Karpas-422 (cell line): ENCODE measurements at regions not wholly inside any gene's neighbourhood (a gene's known extent, or its start where the extent isn't known, plus 50 kb on each side); places are given as distances from the start of the nearest gene placed in this dataset.

Experiments used
- DNase-seq: peaks from one replicate; pipeline ENCODE4 v3.0.0-alpha.2; 2015
- H2AFZ ChIP-seq: fragments of 200-600 bp; sonication (generic); 2 replicates; pipeline ENCODE4 v1.6.1; 2014; ENCODE audit warnings: antibody characterized with exemption, low read length, mixed read lengths
- H3K27ac ChIP-seq: fragments of 200-600 bp; sonication (generic); 2 replicates; pipeline ENCODE4 v1.5.1; 2014; ENCODE audit warnings: mild to moderate bottlenecking, low read length, moderate library complexity
- H3K27me3 ChIP-seq: fragments of 200-600 bp; sonication (generic); 2 replicates; pipeline ENCODE4 v1.6.1; 2014; ENCODE audit warnings: low read length, mixed read lengths
- H3K36me3 ChIP-seq: fragments of 200-600 bp; sonication (generic); 2 replicates; pipeline ENCODE4 v1.6.1; 2014; ENCODE audit warnings: low read length, mixed read lengths; ENCODE audit not compliant: insufficient read depth
- H3K4me1 ChIP-seq: fragments of 200-600 bp; sonication (generic); 2 replicates; pipeline ENCODE4 v1.6.1; 2014; ENCODE audit warnings: mild to moderate bottlenecking, low read length, mixed read lengths
- H3K4me2 ChIP-seq: fragments of 200-600 bp; sonication (generic); 2 replicates; pipeline ENCODE4 v1.6.1; 2014; ENCODE audit warnings: low read length, low read depth, mild to moderate bottlenecking; ENCODE audit not compliant: poor library complexity, severe bottlenecking
- H3K4me3 ChIP-seq: fragments of 200-600 bp; sonication (generic); 2 replicates; pipeline ENCODE4 v1.5.1; 2014; ENCODE audit warnings: mild to moderate bottlenecking, antibody characterized with exemption, low read length, mixed read lengths
- H3K79me2 ChIP-seq: fragments of 200-600 bp; sonication (generic); 2 replicates; pipeline ENCODE4 v1.6.1; 2014; ENCODE audit warnings: mild to moderate bottlenecking, low read length, mixed read lengths
- H3K9ac ChIP-seq: fragments of 200-600 bp; sonication (generic); 2 replicates; pipeline ENCODE4 v1.6.0; 2014; ENCODE audit warnings: low read length
- H3K9me2 ChIP-seq: fragments of 200-600 bp; sonication (generic), shearing (Covaris generic); replicated peaks from 2 replicates; pipeline ENCODE4 v1.6.0; 2014; ENCODE audit warnings: mild to moderate bottlenecking, low read length, moderate library complexity; ENCODE audit not compliant: insufficient read depth
- H3K9me3 ChIP-seq: fragments of 300-700, 200-600 bp; sonication (generic); 2 replicates; pipeline ENCODE4 v1.6.1; 2014; ENCODE audit warnings: low read length, mixed read lengths
- H4K20me1 ChIP-seq: fragments of 200-600 bp; sonication (generic); 2 replicates; pipeline ENCODE4 v1.6.1; 2014; ENCODE audit warnings: mild to moderate bottlenecking, antibody characterized with exemption, low read length, low read depth; ENCODE audit not compliant: insufficient read depth

DNA sequence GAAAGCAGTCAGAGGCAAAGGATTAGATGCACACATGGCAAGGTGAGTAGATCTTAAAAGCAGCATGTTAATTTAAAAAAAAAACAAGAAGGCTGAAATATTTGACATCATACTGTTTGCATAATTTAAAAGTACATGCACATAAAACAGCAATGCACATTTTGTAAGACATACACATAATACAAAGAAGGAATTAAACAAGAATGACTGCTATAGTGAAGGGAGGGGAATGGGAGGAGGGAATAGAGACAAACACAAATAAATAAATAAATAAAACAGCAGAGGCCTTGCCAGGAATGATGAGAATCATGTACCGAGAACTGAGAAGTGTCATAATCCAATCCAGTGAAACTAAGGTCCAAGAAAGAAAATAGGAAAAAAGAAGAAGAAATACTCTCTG is 486.2 kb upstream of the API5 start:
- H3K9me2 ChIP-seq, result no peaks in the 10 kb centered on the region
- H3K36me3 ChIP-seq, result no peaks in the 10 kb centered on the region
- H3K27me3 ChIP-seq, result no peaks in the 10 kb centered on the region
- no peaks in the 10 kb centered on the region for H3K9me3 ChIP-seq
- H3K9ac ChIP-seq, result no peak overlapping the region
- no peak overlapping the region for H3K4me2 ChIP-seq
- H3K4me1 ChIP-seq, result no peaks in the 10 kb centered on the region
- DNase-seq, result no peak
- H3K27ac ChIP-seq, result no peak overlapping the region
- no peak overlapping the region for H3K4me3 ChIP-seq
- H2AFZ ChIP-seq, result no peak overlapping the region
- no peaks in the 10 kb centered on the region for H3K79me2 ChIP-seq
- H4K20me1 ChIP-seq, result no peaks in the 10 kb centered on the region

DNA sequence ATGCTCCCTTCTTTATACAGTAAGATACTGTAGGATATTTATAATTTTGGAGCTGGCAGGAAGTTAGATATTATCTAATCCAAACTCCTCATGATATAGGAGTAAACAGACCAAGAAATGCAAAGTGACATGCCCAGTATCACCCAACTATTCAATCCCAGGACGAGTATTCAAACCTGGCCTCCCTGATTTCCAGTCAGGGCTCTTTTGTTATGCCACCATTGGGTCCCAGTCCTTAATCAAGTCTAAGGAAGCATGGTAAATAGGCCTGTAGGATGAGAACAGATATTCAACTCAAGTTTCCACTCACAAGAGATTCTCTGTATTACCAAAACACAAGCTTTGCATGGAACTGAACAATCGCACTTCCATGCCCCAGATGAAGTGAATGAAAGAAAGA is 484.0 kb upstream of the API5 start:
- Histone ChIP-seq H3K4me3 (no peak overlapping the region), H3K9me3 (no peaks in the 10 kb centered on the region), H3K36me3 (no peaks in the 10 kb centered on the region), H3K27me3 (no peaks in the 10 kb centered on the region), H3K4me1 (no peaks in the 10 kb centered on the region), H3K79me2 (no peaks in the 10 kb centered on the region), H3K9ac (no peak overlapping the region), H3K9me2 (no peaks in the 10 kb centered on the region), H3K4me2 (no peak overlapping the region), H4K20me1 (no peaks in the 10 kb centered on the region), H2AFZ (no peak overlapping the region), H3K27ac (no peak overlapping the region)
- no peak for DNase-seq

DNA sequence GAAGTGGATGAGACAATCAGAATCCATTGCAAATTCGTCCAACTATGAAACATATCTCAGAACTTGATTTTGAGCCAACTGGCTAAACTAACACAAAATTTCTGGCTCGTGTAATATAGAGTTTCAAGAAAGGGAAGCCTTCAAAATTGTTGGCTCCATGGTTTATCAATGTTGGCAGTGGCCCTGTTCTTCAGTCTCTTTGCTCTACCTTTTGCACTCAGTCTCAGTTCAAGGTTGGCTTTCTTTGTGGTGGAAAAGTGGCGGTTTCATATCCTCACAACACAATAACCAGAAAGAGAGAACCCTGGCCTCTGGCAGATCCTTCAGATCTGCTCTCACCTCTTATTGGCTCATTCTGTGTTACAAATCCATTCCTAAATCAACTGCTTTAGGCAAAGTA is 473.8 kb upstream of the API5 start:
- H3K79me2 ChIP-seq, result no peaks in the 10 kb centered on the region
- H3K27me3 ChIP-seq, result no peaks in the 10 kb centered on the region
- H3K27ac ChIP-seq, result no peak overlapping the region
- H3K9me3 ChIP-seq, result no peaks in the 10 kb centered on the region
- no peaks in the 10 kb centered on the region for H3K9me2 ChIP-seq
- no peak overlapping the region for H3K4me3 ChIP-seq
- H3K36me3 ChIP-seq, result no peaks in the 10 kb centered on the region
- no peaks in the 10 kb centered on the region for H3K4me1 ChIP-seq
- no peak overlapping the region for H3K4me2 ChIP-seq
- no peaks in the 10 kb centered on the region for H4K20me1 ChIP-seq
- no peak for DNase-seq
- H3K9ac ChIP-seq, result no peak overlapping the region
- H2AFZ ChIP-seq, result no peak overlapping the region

- no peak overlapping the region for H3K4me2 ChIP-seq
Measured at GRCh38 chr11:42840176-42840829, 471.5 kb upstream of the API5 start.

DNA sequence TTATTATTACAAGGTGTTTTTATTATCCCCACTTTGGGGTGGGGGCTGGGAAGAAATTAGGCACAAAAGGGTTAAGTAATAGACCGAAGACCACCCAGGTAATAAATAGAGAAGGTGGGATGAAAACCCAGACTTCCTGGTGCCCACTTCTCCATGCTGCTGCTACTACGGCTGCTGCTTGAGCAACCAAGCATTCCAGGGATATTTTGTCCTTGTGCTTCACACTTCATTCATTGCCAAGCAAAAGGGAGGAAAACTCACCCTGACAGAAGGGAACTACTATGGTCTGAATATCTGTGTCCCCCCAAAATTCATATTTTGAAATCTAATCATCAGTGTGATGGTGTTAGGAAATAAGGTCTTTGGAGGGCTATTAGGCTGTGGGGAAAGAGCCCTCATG is 470.9 kb upstream of the API5 start:
- no peak overlapping the region for H3K4me2 ChIP-seq
- H3K27me3 ChIP-seq, result no peaks in the 10 kb centered on the region
- H3K9me3 ChIP-seq, result no peaks in the 10 kb centered on the region
- no peaks in the 10 kb centered on the region for H3K36me3 ChIP-seq
- H3K4me1 ChIP-seq, result no peaks in the 10 kb centered on the region
- no peak overlapping the region for H3K4me3 ChIP-seq
- H4K20me1 ChIP-seq, result no peaks in the 10 kb centered on the region
- no peak overlapping the region for H2AFZ ChIP-seq
- no peak for DNase-seq
- no peaks in the 10 kb centered on the region for H3K9me2 ChIP-seq
- no peak overlapping the region for H3K9ac ChIP-seq
- H3K79me2 ChIP-seq, result no peaks in the 10 kb centered on the region
- no peak overlapping the region for H3K27ac ChIP-seq

More at GRCh38 chr11:42840176-42840829, 471.5 kb upstream of the API5 start:
- no peaks in the 10 kb centered on the region for H3K36me3 ChIP-seq
- no peaks in the 10 kb centered on the region for H3K4me1 ChIP-seq
- H3K9me3 ChIP-seq, result no peaks in the 10 kb centered on the region
- no peaks in the 10 kb centered on the region for H3K79me2 ChIP-seq
- no peak overlapping the region for H3K27ac ChIP-seq
- no peaks in the 10 kb centered on the region for H3K27me3 ChIP-seq
- H3K9ac ChIP-seq, result no peak overlapping the region
- no peak overlapping the region for H2AFZ ChIP-seq
- H3K4me3 ChIP-seq, result no peak overlapping the region
- DNase-seq, result no peak
- no peaks in the 10 kb centered on the region for H4K20me1 ChIP-seq
- no peaks in the 10 kb centered on the region for H3K9me2 ChIP-seq

DNA sequence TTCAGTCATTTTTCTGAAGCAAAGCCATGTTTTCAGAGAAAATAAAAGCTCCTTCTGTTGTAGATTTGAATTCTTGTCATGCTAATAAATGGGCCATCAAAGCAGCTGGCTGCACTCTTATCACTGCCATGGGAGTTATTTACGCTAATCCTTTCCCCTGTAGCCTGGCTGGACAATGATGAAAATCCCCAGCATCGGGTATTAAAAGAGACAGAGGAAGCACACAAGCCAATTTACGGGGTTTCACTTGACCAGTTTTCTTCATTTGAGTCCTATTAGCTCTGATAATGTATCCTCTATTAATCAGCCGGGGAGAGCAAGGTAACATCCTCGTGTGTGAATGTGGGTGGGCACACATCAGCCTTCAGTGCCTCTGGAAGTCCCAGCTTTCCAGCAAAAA is 470.2 kb upstream of the API5 start:
- Histone ChIP-seq H4K20me1 (no peaks in the 10 kb centered on the region), H3K79me2 (no peaks in the 10 kb centered on the region), H3K9me2 (no peaks in the 10 kb centered on the region), H3K9me3 (no peaks in the 10 kb centered on the region), H3K4me3 (no peak overlapping the region), H3K4me2 (no peak overlapping the region), H3K9ac (no peak overlapping the region), H3K36me3 (no peaks in the 10 kb centered on the region), H3K27me3 (no peaks in the 10 kb centered on the region), H3K27ac (no peak overlapping the region), H2AFZ (no peak overlapping the region), H3K4me1 (no peaks in the 10 kb centered on the region)
- no peak for DNase-seq

DNA sequence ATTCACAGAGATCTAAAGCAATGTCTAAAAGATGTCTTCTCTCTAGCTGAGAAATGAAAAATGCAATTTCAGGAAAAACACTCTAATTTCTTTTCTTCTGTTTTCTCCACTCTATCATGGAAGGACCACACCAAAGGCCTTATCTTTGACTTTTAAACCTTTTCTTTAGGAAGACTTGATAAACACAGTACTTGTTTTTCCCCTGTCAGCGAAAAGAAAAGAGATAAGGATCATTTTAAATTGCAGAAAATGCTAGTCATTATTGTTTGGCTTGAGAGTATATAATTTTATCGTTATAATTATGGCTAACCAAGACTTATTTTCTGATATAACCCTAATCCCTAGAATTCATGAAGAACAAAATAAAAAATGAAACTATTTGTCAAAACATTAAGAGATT is 462.4 kb upstream of the API5 start:
- Histone ChIP-seq H3K9me2 (no peaks in the 10 kb centered on the region), H3K4me1 (no peaks in the 10 kb centered on the region), H3K79me2 (no peaks in the 10 kb centered on the region), H3K4me2 (no peak overlapping the region), H3K36me3 (no peaks in the 10 kb centered on the region), H3K4me3 (no peak overlapping the region), H2AFZ (no peak overlapping the region), H4K20me1 (no peaks in the 10 kb centered on the region), H3K9me3 (no peaks in the 10 kb centered on the region), H3K27ac (no peak overlapping the region), H3K27me3 (no peaks in the 10 kb centered on the region), H3K9ac (no peak overlapping the region)
- DNase-seq, result no peak

GRCh38 chr11:42857344-42857743 is 454.5 kb upstream of the API5 start:
- no peaks in the 10 kb centered on the region for H3K79me2 ChIP-seq
- no peaks in the 10 kb centered on the region for H3K27me3 ChIP-seq
- no peak for DNase-seq
- no peak overlapping the region for H3K27ac ChIP-seq
- no peaks in the 10 kb centered on the region for H4K20me1 ChIP-seq
- H3K4me2 ChIP-seq, result no peak overlapping the region
- H3K9me3 ChIP-seq, result no peaks in the 10 kb centered on the region
- H3K4me1 ChIP-seq, result no peaks in the 10 kb centered on the region
- no peak overlapping the region for H3K4me3 ChIP-seq
- H3K9me2 ChIP-seq, result no peaks in the 10 kb centered on the region
- no peak overlapping the region for H2AFZ ChIP-seq
- H3K9ac ChIP-seq, result no peak overlapping the region
- no peaks in the 10 kb centered on the region for H3K36me3 ChIP-seq

DNA sequence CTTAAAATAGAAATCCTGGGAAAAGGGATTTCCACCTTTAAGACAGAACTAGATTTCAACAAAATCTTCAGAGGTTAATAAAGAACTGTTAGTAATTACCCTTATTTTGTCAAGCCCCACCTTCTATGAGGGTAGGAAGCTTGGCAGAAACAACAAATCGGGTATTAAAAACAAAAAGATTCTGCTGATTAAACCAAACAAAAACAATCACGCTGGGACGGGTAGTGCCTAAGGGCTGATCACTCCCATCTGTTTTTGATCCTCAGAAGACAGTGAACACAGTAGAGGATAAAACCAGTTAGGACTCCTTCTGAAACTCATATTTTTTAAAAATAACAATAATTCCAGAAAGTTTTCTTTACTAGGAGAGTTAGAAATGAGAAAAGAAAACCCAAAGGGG is 441.3 kb upstream of the API5 start:
- Histone ChIP-seq H3K4me1 (no peaks in the 10 kb centered on the region), H3K79me2 (no peaks in the 10 kb centered on the region), H3K36me3 (no peaks in the 10 kb centered on the region), H3K4me2 (no peak overlapping the region), H3K9me3 (no peaks in the 10 kb centered on the region), H3K27ac (no peak overlapping the region), H3K9me2 (no peaks in the 10 kb centered on the region), H3K27me3 (no peaks in the 10 kb centered on the region), H3K9ac (no peak overlapping the region), H4K20me1 (no peaks in the 10 kb centered on the region), H2AFZ (no peak overlapping the region), H3K4me3 (no peak overlapping the region)
- DNase-seq, result no peak
